HCT116 (cell line): ENCODE measurements at regions not wholly inside any gene's neighbourhood (a gene's known extent, or its start where the extent isn't known, plus 50 kb on each side); places are given as distances from the start of the nearest gene placed in this dataset.

Source experiments
- ATAC-seq: fragments of 200-7000 bp; cut with Tn5 transposase; 2 replicates; pipeline ENCODE4 v1.9.1; 2020; ENCODE audit warnings: mild to moderate bottlenecking, moderate library complexity
- BruUV-seq: library from RNA; stranded (reverse); fragments of 400-500 nt; replicated peaks from 2 replicates; lab custom pipeline; 2021; lab: Mats Ljungman, UMichigan
- CTCF ChIA-PET: fragments of 300-600 bp; sonication (Branson Sonifier 250); formaldehyde crosslinking; loops from one replicate; lab custom pipeline; 2021; ENCODE audit warnings: antibody characterized with exemption; lab: Charles Lee
- POLR2A ChIA-PET: fragments of 300-600, 350-600 bp; sonication (Branson Sonifier 250); formaldehyde crosslinking; loops from one replicate; lab custom pipeline; 2021; ENCODE audit warnings: antibody characterized with exemption; lab: Charles Lee
- RAD21 ChIA-PET, 2 experiments: fragments of 300-600 bp; sonication (Branson Sonifier 250); formaldehyde crosslinking; loops; one replicate each; lab custom pipeline; 2023; ENCODE audit warnings: low total read pairs in 2 of 2; ENCODE audit not compliant: uncharacterized antibody in 2 of 2, unreplicated experiment in 2 of 2, low non-redundant PET in 1 of 2; lab: Charles Lee
- DNase-seq: peaks from one replicate; pipeline ENCODE4 v3.0.0-alpha.2; 2010; ENCODE audit warnings: low read depth, low spot score
- H2AFZ ChIP-seq: fragments of 200-600 bp; shearing (Covaris generic), sonication (generic); 2 replicates; pipeline ENCODE4 v1.6.1; 2017; ENCODE audit warnings: low read depth, mixed run types, mixed read lengths, antibody characterized with exemption, low read length; ENCODE audit not compliant: poor library complexity, severe bottlenecking
- H3K27ac ChIP-seq: 2 replicates; pipeline ENCODE4 v1.5.1; 2012; ENCODE audit warnings: low read depth, low read length
- H3K27me3 ChIP-seq: fragments of 200-600 bp; sonication (generic); 2 replicates; pipeline ENCODE4 v1.6.1; 2016; ENCODE audit warnings: mixed run types, low read length, mixed read lengths; ENCODE audit not compliant: insufficient read depth
- H3K36me3 ChIP-seq, 2 experiments: fragments of 200-500 bp in 1 of 2; fragments of 200-600 bp in 1 of 2; sonication (Bioruptor generic) in 1 of 2; sonication (generic) in 1 of 2; 2 replicates each; pipeline versions ENCODE4 v1.5.1 to v1.6.1; 2014 to 2016; ENCODE audit warnings: low read length in 2 of 2, inconsistent platforms in 1 of 2, mixed read lengths in 1 of 2, mixed run types in 1 of 2; ENCODE audit not compliant: insufficient read depth in 2 of 2, control insufficient read depth in 1 of 2
- H3K4me1 ChIP-seq, 2 experiments: fragments of 200-600 bp in 1 of 2; sonication (generic) in 1 of 2; 2 replicates each; pipeline versions ENCODE4 v1.5.1 to v1.6.1; 2012 to 2017; ENCODE audit warnings: low read length in 2 of 2, inconsistent platforms in 1 of 2, mild to moderate bottlenecking in 1 of 2, mixed read lengths in 1 of 2, mixed run types in 1 of 2, moderate library complexity in 1 of 2; ENCODE audit not compliant: insufficient read depth in 2 of 2, control insufficient read depth in 1 of 2
- H3K4me2 ChIP-seq: fragments of 200-600 bp; sonication (generic); 2 replicates; pipeline ENCODE4 v1.6.1; 2017; ENCODE audit warnings: mixed run types, low read length, mixed read lengths
- H3K4me3 ChIP-seq, 2 experiments: fragments of 200-600 bp in 1 of 2; sonication (generic) in 1 of 2; replicated peaks in 1 of 2; 2 replicates each; pipeline ENCODE4 v1.5.1; 2011 to 2016; ENCODE audit warnings: low read length in 2 of 2, control low read depth in 1 of 2, low read depth in 1 of 2, mild to moderate bottlenecking in 1 of 2, mixed read lengths in 1 of 2, mixed run types in 1 of 2
- H3K79me2 ChIP-seq: fragments of 200-600 bp; sonication (generic); 2 replicates; pipeline ENCODE4 v1.6.1; 2017; ENCODE audit warnings: mild to moderate bottlenecking, mixed run types, low read length, moderate library complexity, mixed read lengths; ENCODE audit not compliant: insufficient read depth
- H3K9ac ChIP-seq: fragments of 200-600 bp; sonication (generic); 2 replicates; pipeline ENCODE4 v1.6.1; 2016; ENCODE audit warnings: low read length, mixed read lengths
- H3K9me2 ChIP-seq: fragments of 200-600 bp; sonication (generic), shearing (Covaris generic); 2 replicates; pipeline ENCODE4 v1.6.1; 2017; ENCODE audit warnings: mixed run types, mild to moderate bottlenecking, moderate library complexity; ENCODE audit not compliant: insufficient read depth
- H3K9me3 ChIP-seq, 2 experiments: fragments of 200-500 bp in 1 of 2; fragments of 200-600 bp in 1 of 2; sonication (Bioruptor generic) in 1 of 2; sonication (generic) in 1 of 2; 2 replicates each; pipeline ENCODE4 v1.6.1; 2014 to 2017; ENCODE audit warnings: low read length in 2 of 2, mixed read lengths in 2 of 2, inconsistent platforms in 1 of 2, low read depth in 1 of 2, mild to moderate bottlenecking in 1 of 2, mixed run types in 1 of 2, moderate library complexity in 1 of 2; ENCODE audit not compliant: control insufficient read depth in 1 of 2, insufficient read depth in 1 of 2
- H4K20me1 ChIP-seq: fragments of 200-600 bp; sonication (generic), shearing (Covaris generic); 2 replicates; pipeline ENCODE4 v1.6.1; 2017; ENCODE audit warnings: mixed run types, mild to moderate bottlenecking, moderate library complexity; ENCODE audit not compliant: insufficient read depth
- CBX3 ChIP-seq: IDR thresholded peaks from 2 replicates; pipeline ENCODE4 v1.6.1; 2012; ENCODE audit warnings: low read depth
- EGR1 ChIP-seq: IDR thresholded peaks from 2 replicates; pipeline ENCODE4 v1.6.1; 2012; ENCODE audit warnings: low read depth
- FOSL1 ChIP-seq: IDR thresholded peaks from 2 replicates; pipeline ENCODE4 v1.6.1; 2012; ENCODE audit warnings: low read depth
- REST ChIP-seq: IDR thresholded peaks from 2 replicates; pipeline ENCODE4 v1.6.1; 2012; ENCODE audit warnings: low read depth
- intact Hi-C: fragments of 100-400 bp; cut with micrococcal nuclease; formaldehyde crosslinking; loops from 2 replicates; pipeline ENCODE4 v1.10.0; 2022
- TF ChIP-seq, protein P1 (sequence below), 3 experiments: fragments of 200-600 bp in 1 of 3; sonication (generic) in 1 of 3; IDR thresholded peaks in 2 of 3; conservative IDR thresholded peaks in 1 of 3; 2 replicates each; pipeline ENCODE4 v1.5.1; 2012 to 2017; ENCODE audit warnings: low read depth in 2 of 3, low read length in 2 of 3, antibody characterized with exemption in 1 of 3, borderline replicate concordance in 1 of 3, control low read depth in 1 of 3, mild to moderate bottlenecking in 1 of 3, mixed read lengths in 1 of 3, mixed run types in 1 of 3, moderate library complexity in 1 of 3; ENCODE audit not compliant: insufficient read depth in 1 of 3

DNA sequence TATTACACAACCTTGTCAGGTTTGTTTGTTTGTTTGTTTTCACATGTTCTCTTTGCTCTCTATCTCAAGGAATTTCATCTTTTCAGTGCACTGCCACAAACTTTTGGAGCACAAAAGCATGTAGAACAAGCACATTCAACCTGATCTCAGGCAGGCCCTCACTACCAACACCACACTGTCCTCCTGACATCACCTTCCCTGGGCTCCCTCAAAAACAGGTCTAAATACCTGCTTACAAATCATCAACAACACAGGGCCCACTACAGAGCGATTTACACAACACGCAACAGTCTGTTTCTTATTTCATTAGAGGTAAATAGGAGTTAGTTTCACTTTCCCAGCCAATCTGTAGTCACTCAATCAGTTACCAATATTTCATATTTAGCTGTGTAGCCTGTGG lies 241.4 kb downstream of the EPHA7 start (continued):
- TF ChIP-seq REST, result no peak
- no peak for TF ChIP-seq FOSL1
- TF ChIP-seq EGR1, result no peak
- TF ChIP-seq, protein P1, sequence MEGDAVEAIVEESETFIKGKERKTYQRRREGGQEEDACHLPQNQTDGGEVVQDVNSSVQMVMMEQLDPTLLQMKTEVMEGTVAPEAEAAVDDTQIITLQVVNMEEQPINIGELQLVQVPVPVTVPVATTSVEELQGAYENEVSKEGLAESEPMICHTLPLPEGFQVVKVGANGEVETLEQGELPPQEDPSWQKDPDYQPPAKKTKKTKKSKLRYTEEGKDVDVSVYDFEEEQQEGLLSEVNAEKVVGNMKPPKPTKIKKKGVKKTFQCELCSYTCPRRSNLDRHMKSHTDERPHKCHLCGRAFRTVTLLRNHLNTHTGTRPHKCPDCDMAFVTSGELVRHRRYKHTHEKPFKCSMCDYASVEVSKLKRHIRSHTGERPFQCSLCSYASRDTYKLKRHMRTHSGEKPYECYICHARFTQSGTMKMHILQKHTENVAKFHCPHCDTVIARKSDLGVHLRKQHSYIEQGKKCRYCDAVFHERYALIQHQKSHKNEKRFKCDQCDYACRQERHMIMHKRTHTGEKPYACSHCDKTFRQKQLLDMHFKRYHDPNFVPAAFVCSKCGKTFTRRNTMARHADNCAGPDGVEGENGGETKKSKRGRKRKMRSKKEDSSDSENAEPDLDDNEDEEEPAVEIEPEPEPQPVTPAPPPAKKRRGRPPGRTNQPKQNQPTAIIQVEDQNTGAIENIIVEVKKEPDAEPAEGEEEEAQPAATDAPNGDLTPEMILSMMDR (IDR thresholded peaks at IDR 0.05 in 2 of 3, conservative IDR thresholded peaks at IDR 0.05 in 1 of 3; ENCODE audit: borderline replicate concordance in 1 of 3, insufficient read depth in 1 of 3, low read depth in 2 of 3, low read length in 2 of 3), result no peak

- no peak overlapping the region for H3K27ac ChIP-seq
- no TSS peak for BruUV-seq
- ChIA-PET RAD21 (no interaction called here), CTCF (no interaction called here), POLR2A (no interaction called here)
- ATAC-seq, result no peak
- H3K9me3 ChIP-seq, result peaks cover 0 to 7% of the 10 kb centered on the region in 2 experiments; a peak in 2 of 4 replicates
- no peak overlapping the region for H3K4me2 ChIP-seq
- TF ChIP-seq EGR1, result no peak
- TF ChIP-seq CBX3, result no peak
- no peaks in the 10 kb centered on the region for H3K4me1 ChIP-seq
- no peaks in the 10 kb centered on the region for H3K79me2 ChIP-seq
- no peaks in the 10 kb centered on the region for H4K20me1 ChIP-seq
- H3K9me2 ChIP-seq, result no peaks in the 10 kb centered on the region
- no peak overlapping the region for H3K4me3 ChIP-seq
- H3K36me3 ChIP-seq, result no peaks in the 10 kb centered on the region
- no peak overlapping the region for H2AFZ ChIP-seq
- intact Hi-C loops, result no loop called here
- no peaks in the 10 kb centered on the region for H3K27me3 ChIP-seq
- DNase-seq, result no peak
- H3K9ac ChIP-seq, result no peak overlapping the region
Observed at GRCh38 chr6:93177438-93177837, 241.9 kb downstream of the EPHA7 start.
